GM21526 (cell line): ENCODE measurements at regions not wholly inside any gene's neighbourhood (a gene's known extent, or its start where the extent isn't known, plus 50 kb on each side); places are given as distances from the start of the nearest gene placed in this dataset.
"Not testable (repeated sequence)": the region's sequence is repeated elsewhere in the genome, so short reads cannot be mapped to it uniquely, and the experiment has no call there.

Experiments used
- ATAC-seq: cut with Tn5 transposase; IDR thresholded peaks from one replicate; pipeline ENCODE4 v1.9.1; 2021; ENCODE audit warnings: moderate library complexity; ENCODE audit not compliant: unreplicated experiment, low FRiP score

DNA sequence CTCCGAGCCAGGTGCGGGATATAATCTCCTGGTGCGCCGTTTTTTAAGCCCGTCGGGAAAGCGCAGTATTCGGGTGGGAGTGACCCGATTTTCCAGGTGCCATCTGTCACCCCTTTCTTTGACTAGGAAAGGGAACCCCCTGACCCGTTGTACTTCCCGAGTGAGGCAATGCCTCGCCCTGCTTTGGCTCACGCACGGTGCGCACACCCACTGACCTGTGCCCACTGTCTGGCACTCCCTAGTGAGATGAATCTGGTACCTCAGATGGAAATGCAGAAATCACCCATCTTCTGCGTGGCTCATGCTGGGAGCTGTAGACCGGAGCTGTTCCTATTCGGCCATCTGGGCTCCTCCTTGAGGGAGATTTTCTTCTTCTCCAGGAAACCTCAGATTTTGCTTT lies 1135.1 kb upstream of the DIAPH2 start:
- not testable (repeated sequence) for ATAC-seq

DNA sequence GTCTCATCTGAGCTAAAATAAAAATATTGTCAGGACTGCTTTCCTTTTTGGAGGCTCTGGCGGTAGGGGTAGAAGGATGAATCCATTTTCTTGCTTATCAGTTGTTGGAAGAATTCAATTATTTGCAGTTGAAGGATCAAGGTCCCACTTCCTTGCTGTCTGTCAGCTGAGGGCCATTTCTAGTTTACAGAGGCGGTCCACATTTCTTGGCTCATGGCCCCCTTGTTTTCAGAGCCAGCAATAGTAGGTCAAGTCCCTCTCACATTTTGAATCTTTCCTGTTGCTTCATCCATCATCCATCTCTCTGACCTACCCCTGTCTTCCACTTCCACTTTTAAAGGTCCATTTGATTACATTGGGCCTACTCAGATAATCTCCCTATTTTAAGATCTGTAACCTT lies 1099.3 kb upstream of the DIAPH2 start:
- no peak for ATAC-seq

DNA sequence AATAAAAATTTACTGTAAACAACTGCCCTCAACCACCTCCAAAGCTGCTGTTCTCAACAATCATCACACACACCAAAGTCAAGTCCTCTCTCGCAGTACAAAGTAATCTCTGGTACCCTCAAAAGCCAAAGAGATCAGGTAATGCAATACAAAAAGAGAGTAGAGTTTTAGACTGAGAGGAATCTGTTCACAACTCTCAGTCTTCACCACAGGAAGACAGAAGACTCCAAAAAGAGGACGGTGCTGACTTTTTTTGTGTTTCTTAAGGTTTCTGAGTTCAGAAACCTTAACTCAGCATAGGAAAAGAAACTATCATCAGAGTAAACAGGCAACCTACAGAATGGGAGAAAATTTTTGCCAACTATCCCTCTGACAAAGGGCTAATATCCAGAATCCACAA lies 1072.3 kb upstream of the DIAPH2 start:
- ATAC-seq, result no peak

DNA sequence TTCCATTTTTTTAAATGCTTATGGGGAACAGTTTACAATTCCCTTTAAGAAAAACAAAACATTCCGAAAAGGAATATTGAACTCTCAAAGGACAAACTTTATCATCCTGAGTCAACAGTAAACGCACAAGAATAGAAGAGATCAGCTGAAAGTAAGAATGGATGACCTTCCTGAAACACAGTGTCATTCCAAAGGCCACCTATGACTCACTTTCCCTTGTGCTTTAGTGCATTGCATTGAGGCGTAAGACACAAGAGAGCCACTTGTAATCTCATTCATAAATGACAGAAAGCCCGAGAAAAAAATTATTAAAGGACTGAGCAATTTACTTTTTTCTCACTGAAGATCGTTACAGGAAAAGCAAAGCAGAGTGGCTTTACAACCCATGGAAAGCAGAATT lies 1062.4 kb upstream of the DIAPH2 start:
- no peak for ATAC-seq

DNA sequence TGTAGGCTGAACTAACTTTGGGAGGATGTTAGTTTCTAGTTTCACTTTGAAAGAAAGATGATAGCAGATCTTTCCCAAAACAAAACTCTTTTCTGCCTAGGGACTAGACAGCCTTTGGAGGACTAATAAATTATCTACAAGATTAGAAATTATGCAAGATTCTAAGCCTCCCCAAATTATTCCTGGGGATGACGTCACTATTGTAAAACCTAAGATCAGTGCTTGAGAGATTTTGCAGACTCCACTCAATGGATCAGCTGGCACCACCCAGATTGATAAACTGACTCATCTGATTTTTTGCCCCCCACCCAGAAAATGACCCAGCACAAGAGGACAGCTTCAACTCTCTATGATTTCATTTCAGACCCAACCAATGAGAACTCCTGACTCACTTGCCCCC lies 1057.9 kb upstream of the DIAPH2 start:
- ATAC-seq, result no peak

DNA sequence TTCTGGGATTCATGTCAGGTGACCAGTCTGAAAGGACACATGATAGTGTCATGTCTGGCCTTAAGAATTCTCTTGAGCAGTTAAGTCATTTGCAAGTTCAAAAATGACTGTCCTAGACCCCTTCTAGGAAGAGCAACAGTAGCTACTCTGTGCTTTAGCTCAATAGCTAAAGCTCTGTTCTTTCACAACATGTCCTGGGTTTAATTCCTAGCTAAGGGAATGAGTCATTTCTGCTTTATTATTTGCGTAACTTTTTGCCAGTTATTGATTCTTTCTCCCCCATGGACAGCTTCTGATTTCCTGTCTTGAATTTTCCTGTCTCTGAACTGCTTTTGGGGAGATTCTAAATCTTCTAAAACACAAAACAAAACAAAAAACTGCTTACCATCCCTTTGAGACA lies 1055.8 kb upstream of the DIAPH2 start:
- no peak for ATAC-seq

DNA sequence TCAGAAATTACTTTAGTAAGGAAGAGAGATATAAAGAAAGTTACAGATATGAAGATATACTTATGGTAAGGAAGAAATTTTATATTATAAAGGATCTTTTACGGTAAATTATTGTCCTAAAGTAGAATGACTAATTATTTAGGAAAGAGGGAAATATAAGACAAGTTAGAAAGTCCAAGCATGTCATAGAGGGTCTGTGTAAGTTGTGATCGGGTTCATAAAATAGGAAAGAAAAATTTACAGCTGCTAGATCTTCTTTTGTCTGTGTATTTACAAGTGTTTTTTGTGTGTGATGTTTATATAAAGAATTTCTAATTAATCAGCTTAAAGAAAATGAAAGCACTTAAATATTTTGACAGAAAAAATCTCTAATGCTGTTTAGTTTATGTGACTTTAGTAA lies 1054.9 kb upstream of the DIAPH2 start:
- ATAC-seq, result no peak

DNA sequence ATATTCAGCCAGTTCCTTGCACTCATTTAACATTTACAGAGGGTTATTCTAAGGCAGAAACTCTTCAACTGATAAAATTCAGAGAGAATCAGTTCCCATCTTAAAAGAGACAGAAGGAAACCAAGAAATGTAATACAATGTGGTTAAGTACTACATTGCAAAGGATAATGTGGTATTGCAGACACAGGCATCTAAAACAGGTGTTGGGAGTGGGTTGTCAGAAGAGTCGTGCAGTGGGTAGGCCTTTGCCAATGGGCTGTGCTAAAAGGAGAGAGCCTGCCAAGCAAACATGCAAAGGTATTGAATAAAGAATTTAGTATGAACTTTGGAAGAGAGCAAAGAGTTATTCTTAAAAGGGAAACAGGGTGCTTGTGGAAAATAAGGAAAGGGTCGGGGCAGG lies 1044.4 kb upstream of the DIAPH2 start:
- ATAC-seq, result no peak

DNA sequence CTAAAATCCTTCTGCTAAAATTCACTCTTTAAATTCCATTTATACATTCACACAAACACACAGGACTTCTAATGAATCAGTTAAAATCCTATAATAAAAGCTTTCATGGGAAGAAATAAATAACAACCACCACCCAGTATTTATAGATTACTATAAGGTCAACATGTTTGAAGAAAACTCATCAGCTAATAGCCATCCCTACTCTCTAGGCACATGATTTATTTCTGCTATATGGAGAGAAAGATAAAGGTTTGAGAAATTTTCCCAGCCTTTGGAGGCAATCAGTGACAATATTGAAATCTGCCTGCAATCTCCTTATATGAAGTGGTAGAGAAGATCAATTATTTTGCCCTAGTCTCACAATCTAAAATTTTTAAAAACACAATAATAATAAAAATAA lies 1038.9 kb upstream of the DIAPH2 start:
- no peak for ATAC-seq

DNA sequence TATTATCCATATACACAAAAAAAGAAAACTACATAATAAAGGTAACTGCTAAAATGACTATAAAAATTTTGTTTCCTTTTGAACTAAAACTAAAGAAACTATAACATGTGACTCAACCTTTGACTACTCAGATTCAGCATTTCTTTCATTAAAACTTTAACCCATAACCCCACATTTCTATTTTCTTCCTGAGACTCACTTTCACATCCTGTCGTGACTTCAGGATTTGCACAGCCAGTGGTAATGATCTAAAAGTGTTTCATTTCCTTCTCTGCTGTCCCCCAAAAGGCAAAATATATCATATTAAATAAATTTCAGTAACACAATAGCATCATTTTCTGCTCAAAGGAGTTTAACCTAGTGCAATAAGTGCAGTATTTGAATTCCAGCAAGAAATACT lies 1022.4 kb upstream of the DIAPH2 start:
- ATAC-seq, result no peak

DNA sequence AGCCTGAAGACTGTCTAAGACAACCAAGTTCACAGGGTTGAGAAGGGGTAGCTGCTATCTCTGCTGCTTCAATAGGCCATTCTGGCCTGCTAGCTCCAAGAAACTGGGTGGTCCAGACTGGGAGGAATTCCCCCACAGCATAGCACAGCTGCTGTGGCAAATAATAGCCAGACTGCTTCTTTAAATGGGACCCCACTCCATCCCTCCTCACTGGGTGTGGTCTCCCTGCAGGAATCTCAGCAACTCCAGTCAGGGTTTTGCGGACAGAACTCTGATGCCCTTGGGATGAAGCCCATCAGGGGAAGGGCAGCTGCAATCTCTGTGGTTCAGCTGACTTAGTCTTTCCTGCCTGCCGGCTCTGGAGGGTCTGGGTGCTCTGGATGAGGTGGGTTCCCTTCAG lies 1018.6 kb upstream of the DIAPH2 start:
- no peak for ATAC-seq

DNA sequence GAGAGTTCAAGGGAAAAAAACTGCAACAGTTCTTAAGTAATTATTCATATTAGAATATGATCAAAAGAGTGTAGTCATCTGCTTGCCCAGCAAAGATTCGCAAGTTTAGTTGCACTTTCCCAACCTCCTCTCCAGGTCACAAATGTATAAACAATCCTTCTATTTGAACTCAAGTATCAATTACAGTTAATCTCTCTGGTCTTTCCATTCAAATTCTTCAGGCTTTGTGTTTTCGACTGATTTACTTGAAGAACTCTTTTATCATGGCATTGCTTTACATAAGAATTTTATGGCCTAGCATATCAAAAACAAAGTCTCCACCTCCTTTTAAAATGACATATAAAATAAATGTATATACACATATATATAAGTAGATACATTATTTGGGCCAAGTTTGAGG lies 1009.6 kb upstream of the DIAPH2 start:
- ATAC-seq, result no peak

DNA sequence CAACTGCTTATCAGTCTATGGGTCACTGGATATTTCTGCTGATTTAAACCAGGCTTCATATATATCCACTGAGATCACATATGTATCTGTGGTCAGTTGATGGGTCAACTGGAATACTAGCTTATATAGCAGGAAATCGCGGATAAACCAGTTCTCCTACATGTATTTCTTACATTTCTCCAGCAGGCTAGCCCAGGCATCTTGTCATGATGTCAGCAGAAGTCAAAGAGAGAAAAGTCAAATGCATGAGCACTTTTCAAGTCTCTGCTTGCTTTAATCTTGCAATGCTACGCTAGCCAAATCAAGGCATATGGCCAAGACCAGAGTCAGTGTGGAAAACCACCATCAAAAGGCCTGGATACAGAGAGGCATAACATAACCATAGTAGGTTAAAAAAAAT lies 1008.8 kb upstream of the DIAPH2 start:
- ATAC-seq, result no peak

DNA sequence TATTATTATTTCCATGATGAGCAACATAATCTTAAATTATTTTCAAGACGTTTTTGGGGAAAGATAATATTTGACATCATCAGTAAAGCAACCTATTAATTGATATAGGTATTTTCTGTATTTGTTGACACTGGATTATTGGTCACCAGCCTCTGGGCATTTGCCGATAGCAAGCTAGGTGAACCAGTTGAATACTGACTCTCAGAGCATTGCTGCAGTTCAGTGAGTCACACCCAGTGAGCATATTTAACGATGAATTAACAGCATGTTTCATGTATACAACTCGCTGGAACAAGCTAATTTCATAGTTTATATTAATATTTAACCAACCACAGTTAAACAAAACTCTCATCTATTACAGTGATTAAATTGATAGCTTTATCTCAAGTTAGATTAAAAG lies 1006.0 kb upstream of the DIAPH2 start:
- ATAC-seq, result no peak

DNA sequence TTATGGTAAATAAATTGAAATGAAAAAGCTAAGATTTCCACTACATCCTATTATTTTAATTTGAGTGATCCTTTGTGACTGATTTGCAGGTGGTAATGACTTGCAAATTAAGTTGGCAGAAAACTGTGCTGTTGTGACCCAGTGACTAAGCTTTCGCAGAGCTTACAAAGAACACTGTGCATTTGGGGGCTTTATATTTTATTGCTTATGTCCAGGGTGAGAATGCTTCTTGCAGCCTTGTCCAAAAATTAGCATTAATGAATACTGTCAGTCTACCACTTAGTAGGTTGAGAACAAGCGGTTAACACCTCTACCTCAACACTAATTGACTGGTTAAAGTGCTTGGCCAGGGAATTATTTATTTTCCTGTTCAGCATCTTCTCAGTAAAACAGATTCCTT lies 991.3 kb upstream of the DIAPH2 start:
- ATAC-seq, result no peak

DNA sequence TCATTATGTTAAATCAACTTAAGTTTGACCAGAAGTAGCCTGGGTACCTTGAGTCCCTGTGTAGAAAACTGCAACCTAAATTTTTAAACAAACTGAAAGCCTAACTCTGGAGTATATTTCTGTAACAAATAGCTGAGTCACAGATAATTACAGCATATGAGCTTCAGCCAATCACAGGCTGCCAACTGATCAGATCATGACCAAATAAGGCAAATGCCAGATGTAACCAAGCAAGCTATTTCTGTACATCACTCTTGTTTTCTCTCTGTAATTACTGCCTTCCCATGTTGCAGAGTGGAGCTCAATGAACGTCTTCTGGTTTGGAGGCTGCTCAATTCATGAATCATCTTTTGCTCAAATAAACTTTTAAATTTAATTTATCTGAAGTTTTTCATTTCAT lies 980.9 kb upstream of the DIAPH2 start:
- ATAC-seq, result no peak

DNA sequence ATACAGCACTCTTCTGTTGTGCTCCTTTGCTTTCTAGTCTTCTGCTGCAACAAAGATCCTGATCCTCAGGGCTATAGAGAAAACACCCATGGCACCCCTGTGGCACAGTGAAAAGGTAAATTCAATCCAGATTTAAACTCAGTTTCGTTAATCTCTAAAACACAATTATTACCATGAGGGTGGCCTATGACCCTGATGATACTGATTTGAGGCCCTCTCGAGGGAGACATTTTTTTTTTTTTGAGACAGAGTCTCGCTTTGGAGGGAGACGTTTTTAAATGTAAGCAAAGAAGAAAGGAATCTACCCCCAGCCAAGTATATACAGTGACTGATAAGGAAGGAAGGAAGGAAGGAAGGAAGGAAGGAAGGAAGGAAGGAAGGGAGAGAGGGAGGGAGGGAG lies 967.8 kb upstream of the DIAPH2 start:
- ATAC-seq, result no peak

DNA sequence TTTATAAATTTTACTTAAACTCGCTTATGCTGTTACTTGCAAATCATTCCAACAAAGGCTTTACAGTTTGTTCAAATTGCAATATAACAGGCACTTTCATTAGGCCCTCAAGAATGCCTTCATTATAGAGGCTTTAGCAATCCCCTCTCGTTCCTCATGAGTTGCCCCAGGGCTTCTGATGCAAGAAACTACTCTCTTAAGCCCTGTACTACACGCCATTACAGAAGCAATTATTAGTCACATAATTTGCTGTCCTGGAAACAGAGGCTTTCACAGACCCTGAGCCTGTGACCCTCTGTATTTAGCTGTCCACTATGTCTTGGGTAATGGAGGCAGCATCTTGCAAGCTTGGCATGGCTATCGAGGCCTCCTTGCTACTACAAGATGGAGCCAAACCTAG lies 965.9 kb upstream of the DIAPH2 start:
- ATAC-seq, result no peak

DNA sequence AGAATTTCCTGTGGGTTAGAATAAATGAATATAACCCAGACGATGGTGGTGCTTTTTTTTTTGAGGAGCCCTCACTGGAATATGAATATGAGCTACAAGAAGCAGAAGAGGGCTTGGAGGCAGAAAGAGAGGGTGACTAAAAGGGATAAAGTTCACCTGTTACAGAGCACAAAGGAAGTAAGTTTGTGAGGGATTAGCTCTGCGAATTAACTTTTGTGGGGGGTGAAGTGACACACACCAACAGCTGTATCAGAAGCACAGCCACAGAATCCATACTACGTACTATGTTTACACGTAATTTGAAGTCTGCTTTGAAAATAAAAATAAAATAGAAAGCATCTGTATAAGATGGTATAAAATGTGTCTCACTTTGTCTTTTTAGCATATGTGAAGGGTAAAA lies 963.6 kb upstream of the DIAPH2 start:
- ATAC-seq, result no peak

DNA sequence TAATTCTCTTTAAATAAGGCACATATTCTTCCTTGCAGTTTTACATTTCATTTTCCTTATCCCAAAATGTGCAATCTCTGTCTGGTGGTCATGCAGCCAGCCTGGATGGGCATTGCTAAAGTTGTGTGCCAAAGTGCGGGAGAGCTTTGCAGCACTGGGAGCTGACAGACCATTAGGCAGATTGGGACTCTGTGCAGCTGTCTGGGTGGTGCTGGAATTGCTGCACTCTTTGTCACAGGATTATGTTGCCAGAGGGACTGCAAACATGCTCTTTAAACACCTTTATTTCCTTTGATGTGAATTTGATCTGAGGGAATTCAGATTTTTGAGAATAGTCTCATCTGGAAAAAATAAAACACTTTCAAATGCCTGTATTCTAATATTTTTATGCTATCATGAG lies 956.2 kb upstream of the DIAPH2 start:
- no peak for ATAC-seq

DNA sequence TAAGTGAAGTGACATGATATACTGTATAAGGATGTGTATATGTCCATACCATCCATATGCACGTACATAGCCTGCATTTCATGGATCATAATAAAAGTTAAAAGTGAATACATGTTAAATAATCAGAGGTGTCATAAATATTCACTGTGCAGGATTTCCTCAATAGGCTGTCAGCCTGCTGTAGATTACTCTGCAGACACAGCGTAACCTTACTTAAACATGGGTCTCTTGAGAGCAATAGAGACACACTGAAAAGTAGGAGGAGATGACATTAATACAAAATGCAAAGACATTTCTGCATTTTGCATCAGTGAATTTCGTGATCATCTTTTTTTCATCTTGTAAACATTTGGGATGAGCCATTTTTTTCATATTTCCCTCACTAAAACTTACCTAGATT lies 955.2 kb upstream of the DIAPH2 start:
- ATAC-seq, result no peak

DNA sequence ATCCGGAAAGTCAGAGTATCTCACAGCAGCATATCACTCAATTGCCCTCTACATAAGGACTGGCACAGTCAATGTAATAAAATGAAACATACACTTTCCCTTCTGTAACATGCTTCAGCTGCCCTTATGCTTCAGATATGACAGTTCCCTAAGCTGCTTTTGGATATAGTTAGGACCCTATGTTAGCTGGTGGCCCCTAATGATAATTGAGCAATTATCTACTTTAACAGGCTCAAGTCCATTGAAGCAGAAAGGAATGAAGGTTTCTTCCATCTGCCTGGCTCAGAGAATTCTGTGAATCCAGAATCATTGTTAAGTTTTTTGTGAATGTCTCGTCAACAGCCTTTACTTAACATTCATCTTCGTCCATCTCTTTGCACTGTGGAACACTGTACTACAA lies 951.2 kb upstream of the DIAPH2 start:
- no peak for ATAC-seq

DNA sequence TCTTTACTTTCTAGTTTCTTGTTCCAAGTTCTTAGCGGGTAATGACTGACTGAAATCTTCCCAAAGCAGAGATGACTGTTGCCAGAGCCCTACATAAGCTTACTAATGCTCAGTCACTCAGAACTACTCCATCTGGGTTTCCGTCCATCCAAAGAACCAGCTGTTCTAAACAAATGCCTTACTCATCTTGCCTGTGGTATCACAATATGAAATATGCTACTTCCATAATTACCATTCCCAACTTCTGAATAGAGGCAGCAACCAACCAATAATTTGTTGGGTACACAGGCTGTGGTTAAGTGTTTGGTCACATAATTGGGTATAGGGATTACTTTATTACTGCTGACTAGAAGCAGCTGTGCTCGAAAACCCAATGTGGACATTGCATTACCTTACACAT lies 930.2 kb upstream of the DIAPH2 start:
- ATAC-seq, result no peak

DNA sequence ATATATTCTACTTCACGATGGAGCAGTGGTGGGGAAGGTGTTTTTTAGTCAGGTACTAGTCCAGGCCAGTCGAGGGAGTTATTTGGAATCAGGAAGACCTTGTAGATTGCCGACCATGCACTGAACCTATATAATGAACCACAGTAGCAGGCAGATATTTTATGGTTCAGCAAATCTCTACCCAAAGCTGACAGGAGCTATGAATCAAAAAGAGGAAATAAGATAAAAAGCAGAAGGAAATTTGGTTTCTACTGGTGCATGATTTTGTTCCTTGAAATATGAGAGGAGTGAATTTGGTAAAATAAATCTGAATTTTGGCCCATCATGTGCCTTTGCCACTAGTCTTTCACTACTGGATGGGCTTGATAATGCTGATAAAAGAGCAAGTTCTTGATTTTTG lies 924.3 kb upstream of the DIAPH2 start:
- no peak for ATAC-seq
